ENCODE measurements at regions not wholly inside any gene's neighbourhood (a gene's known extent, or its start where the extent isn't known, plus 50 kb on each side); places are given as distances from the start of the nearest gene placed in this dataset.
"Not testable (repeated sequence)": the region's sequence is repeated elsewhere in the genome, so short reads cannot be mapped to it uniquely, and the experiment has no call there.

DNA sequence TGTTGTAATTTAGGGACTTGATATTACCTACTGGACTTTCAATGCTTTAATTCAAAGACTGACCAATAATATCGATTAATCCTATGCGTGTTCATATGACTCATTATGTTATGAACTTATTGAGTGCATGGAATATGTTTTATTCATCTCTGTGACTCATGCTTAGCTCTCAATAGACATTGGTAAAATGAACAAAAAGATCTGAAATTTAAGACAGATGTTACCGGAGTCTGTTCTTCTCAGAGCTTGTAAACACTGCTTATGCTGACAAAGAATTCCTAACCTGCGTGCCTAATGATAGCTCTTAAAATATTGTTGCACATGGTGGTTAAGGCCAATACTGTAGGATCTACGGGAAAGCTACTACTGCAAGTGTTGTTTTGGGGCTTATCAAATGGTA, 131.5 kb upstream of the ACBD5 start:
- no peak overlapping the region for H3K4me3 ChIP-seq
- no peak overlapping the region for H3K9ac ChIP-seq (ENCODE audit: insufficient read depth in 1 of 2, low read length in 2 of 2)
- DNase-seq (no peak), ATAC-seq (ENCODE audit: insufficient read depth, low FRiP score) (no peak)
- H3K9me3 ChIP-seq (ENCODE audit: control insufficient read depth in 4 of 4, insufficient read depth in 3 of 4, low read length in 3 of 4): no peaks in the 10 kb centered on the region
- no peaks in the 10 kb centered on the region for H3K4me1 ChIP-seq (ENCODE audit: control insufficient read depth in 5 of 5, insufficient read depth in 5 of 5, low read length in 5 of 5)
- H3K36me3 ChIP-seq (ENCODE audit: control insufficient read depth in 4 of 4, insufficient read depth in 4 of 4, low read length in 4 of 4): no peaks in the 10 kb centered on the region
- 94 to 95% methylated on average over 5 of the region's 5 CpGs for WGBS, 2 donors
- TF ChIP-seq CTCF (IDR thresholded peaks at IDR 0.05; ENCODE audit: control extremely low read depth, extremely low read depth): no peak
- no peak overlapping the region for H3K27ac ChIP-seq (ENCODE audit: low read depth in 1 of 2, low read length in 1 of 2)
- peaks cover 0 to 2% (median 0%) of the 10 kb centered on the region in 3 donors for H3K27me3 ChIP-seq (ENCODE audit: control insufficient read depth in 3 of 3, insufficient read depth in 3 of 3, low read length in 2 of 3)

GRCh38 chr10:27371375-27371774, 130.8 kb upstream of the ACBD5 start:
- WGBS, 2 donors: 89 to 90% methylated on average over 5 of the region's 5 CpGs

GRCh38 chr10:27369880-27370279, 129.3 kb upstream of the ACBD5 start:
- peak in 1 of 3 donors; percentile 31 for DNase-seq
- Histone ChIP-seq H3K36me3 (ENCODE audit: control insufficient read depth in 4 of 4, insufficient read depth in 4 of 4, low read length in 4 of 4) (no peaks in the 10 kb centered on the region), H3K27ac (ENCODE audit: low read depth in 1 of 2, low read length in 1 of 2) (no peak overlapping the region), H3K9me3 (ENCODE audit: control insufficient read depth in 4 of 4, insufficient read depth in 3 of 4, low read length in 3 of 4) (no peaks in the 10 kb centered on the region), H3K9ac (ENCODE audit: insufficient read depth in 1 of 2, low read length in 2 of 2) (no peak overlapping the region), H3K27me3 (ENCODE audit: control insufficient read depth in 3 of 3, insufficient read depth in 3 of 3, low read length in 2 of 3) (no peaks in the 10 kb centered on the region), H3K4me1 (ENCODE audit: control insufficient read depth in 5 of 5, insufficient read depth in 5 of 5, low read length in 5 of 5) (no peaks in the 10 kb centered on the region), H3K4me3 (no peak overlapping the region)
- TF ChIP-seq CTCF (IDR thresholded peaks at IDR 0.05; ENCODE audit: control extremely low read depth, extremely low read depth): no peak
- WGBS, 2 donors: 78 to 81% methylated on average over 3 of the region's 3 CpGs
- no peak for ATAC-seq (ENCODE audit: insufficient read depth, low FRiP score)

More at GRCh38 chr10:27371375-27371774, 130.8 kb upstream of the ACBD5 start:
- DNase-seq; H3K9ac ChIP-seq (ENCODE audit: insufficient read depth in 1 of 2, low read length in 2 of 2); H3K4me1 ChIP-seq (ENCODE audit: control insufficient read depth in 5 of 5, insufficient read depth in 5 of 5, low read length in 5 of 5); H3K27me3 ChIP-seq (ENCODE audit: control insufficient read depth in 3 of 3, insufficient read depth in 3 of 3, low read length in 2 of 3); H3K4me3 ChIP-seq; H3K36me3 ChIP-seq (ENCODE audit: control insufficient read depth in 4 of 4, insufficient read depth in 4 of 4, low read length in 4 of 4); ATAC-seq (ENCODE audit: insufficient read depth, low FRiP score); H3K9me3 ChIP-seq (ENCODE audit: control insufficient read depth in 4 of 4, insufficient read depth in 3 of 4, low read length in 3 of 4); H3K27ac ChIP-seq (ENCODE audit: low read depth in 1 of 2, low read length in 1 of 2): not testable (repeated sequence)

GRCh38 chr10:27368706-27369105, 128.1 kb upstream of the ACBD5 start:
- H3K4me1 ChIP-seq (ENCODE audit: control insufficient read depth in 5 of 5, insufficient read depth in 5 of 5, low read length in 5 of 5): no peaks in the 10 kb centered on the region
- no peak overlapping the region for H3K9ac ChIP-seq (ENCODE audit: insufficient read depth in 1 of 2, low read length in 2 of 2)
- no peak for TF ChIP-seq CTCF (IDR thresholded peaks at IDR 0.05; ENCODE audit: control extremely low read depth, extremely low read depth)
- WGBS, 2 donors: 91 to 94% methylated on average over 10 of the region's 10 CpGs
- H3K27me3 ChIP-seq (ENCODE audit: control insufficient read depth in 3 of 3, insufficient read depth in 3 of 3, low read length in 2 of 3): no peaks in the 10 kb centered on the region
- H3K27ac ChIP-seq (ENCODE audit: low read depth in 1 of 2, low read length in 1 of 2): no peak overlapping the region
- no peaks in the 10 kb centered on the region for H3K9me3 ChIP-seq (ENCODE audit: control insufficient read depth in 4 of 4, insufficient read depth in 3 of 4, low read length in 3 of 4)
- no peak overlapping the region for H3K4me3 ChIP-seq
- DNase-seq (no peak), ATAC-seq (ENCODE audit: insufficient read depth, low FRiP score) (no peak)
- H3K36me3 ChIP-seq (ENCODE audit: control insufficient read depth in 4 of 4, insufficient read depth in 4 of 4, low read length in 4 of 4): no peaks in the 10 kb centered on the region
